ENCODE measurements at regions not wholly inside any gene's neighbourhood (a gene's known extent, or its start where the extent isn't known, plus 50 kb on each side); places are given as distances from the start of the nearest gene placed in this dataset.

GRCh38 chr2:239466061-239466754, 65.4 kb upstream of the HDAC4 start:
- Histone ChIP-seq H3K27me3 (ENCODE audit: insufficient read depth, poor library complexity, severe bottlenecking) (no peaks in the 10 kb centered on the region), H3K27ac (replicated peaks) (peak overlapping the region; percentile 67), H3K4me3 (replicated peaks; ENCODE audit: insufficient read depth, low read length) (no peak overlapping the region)
- no peak for TF ChIP-seq CTCF (IDR thresholded peaks at IDR 0.05; ENCODE audit: insufficient read depth, low read length)
- TF ChIP-seq SPI1 (IDR thresholded peaks at IDR 0.05; ENCODE audit: borderline replicate concordance, low read depth), result no peak
- no peak for TF ChIP-seq GABPA (IDR thresholded peaks at IDR 0.05; ENCODE audit: low read depth)
- TF ChIP-seq POLR2AphosphoS5 (IDR thresholded peaks at IDR 0.05; ENCODE audit: low read depth), result no peak
- TF ChIP-seq, protein P1, sequence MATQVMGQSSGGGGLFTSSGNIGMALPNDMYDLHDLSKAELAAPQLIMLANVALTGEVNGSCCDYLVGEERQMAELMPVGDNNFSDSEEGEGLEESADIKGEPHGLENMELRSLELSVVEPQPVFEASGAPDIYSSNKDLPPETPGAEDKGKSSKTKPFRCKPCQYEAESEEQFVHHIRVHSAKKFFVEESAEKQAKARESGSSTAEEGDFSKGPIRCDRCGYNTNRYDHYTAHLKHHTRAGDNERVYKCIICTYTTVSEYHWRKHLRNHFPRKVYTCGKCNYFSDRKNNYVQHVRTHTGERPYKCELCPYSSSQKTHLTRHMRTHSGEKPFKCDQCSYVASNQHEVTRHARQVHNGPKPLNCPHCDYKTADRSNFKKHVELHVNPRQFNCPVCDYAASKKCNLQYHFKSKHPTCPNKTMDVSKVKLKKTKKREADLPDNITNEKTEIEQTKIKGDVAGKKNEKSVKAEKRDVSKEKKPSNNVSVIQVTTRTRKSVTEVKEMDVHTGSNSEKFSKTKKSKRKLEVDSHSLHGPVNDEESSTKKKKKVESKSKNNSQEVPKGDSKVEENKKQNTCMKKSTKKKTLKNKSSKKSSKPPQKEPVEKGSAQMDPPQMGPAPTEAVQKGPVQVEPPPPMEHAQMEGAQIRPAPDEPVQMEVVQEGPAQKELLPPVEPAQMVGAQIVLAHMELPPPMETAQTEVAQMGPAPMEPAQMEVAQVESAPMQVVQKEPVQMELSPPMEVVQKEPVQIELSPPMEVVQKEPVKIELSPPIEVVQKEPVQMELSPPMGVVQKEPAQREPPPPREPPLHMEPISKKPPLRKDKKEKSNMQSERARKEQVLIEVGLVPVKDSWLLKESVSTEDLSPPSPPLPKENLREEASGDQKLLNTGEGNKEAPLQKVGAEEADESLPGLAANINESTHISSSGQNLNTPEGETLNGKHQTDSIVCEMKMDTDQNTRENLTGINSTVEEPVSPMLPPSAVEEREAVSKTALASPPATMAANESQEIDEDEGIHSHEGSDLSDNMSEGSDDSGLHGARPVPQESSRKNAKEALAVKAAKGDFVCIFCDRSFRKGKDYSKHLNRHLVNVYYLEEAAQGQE (IDR thresholded peaks at IDR 0.05; ENCODE audit: insufficient replicate concordance, low read depth), result no peak
- no peak for DNase-seq (ENCODE audit: low read depth in 1 of 2, low spot score in 1 of 2)

- TF ChIP-seq SPI1 (IDR thresholded peaks at IDR 0.05; ENCODE audit: borderline replicate concordance, low read depth) (no peak), POLR2AphosphoS5 (IDR thresholded peaks at IDR 0.05; ENCODE audit: low read depth) (peak; percentile 61; the same call in 1 of the 2 replicates)
- H3K27ac ChIP-seq (replicated peaks), result peak overlapping the region; percentile 67
- DNase-seq (ENCODE audit: low read depth in 1 of 2, low spot score in 1 of 2), result peak; percentile 92 to 98
Observed at GRCh38 chr2:239465017-239466001, 64.5 kb upstream of the HDAC4 start.

GRCh38 chr2:239464166-239465016, 63.6 kb upstream of the HDAC4 start:
- no peaks in the 10 kb centered on the region for H3K27me3 ChIP-seq (ENCODE audit: insufficient read depth, poor library complexity, severe bottlenecking)
- DNase-seq (ENCODE audit: low read depth in 1 of 2, low spot score in 1 of 2), result no peak
- TF ChIP-seq GABPA (IDR thresholded peaks at IDR 0.05; ENCODE audit: low read depth) (no peak), POLR2AphosphoS5 (IDR thresholded peaks at IDR 0.05; ENCODE audit: low read depth) (no peak), CTCF (IDR thresholded peaks at IDR 0.05; ENCODE audit: insufficient read depth, low read length) (no peak), SPI1 (IDR thresholded peaks at IDR 0.05; ENCODE audit: borderline replicate concordance, low read depth) (no peak)
- TF ChIP-seq, protein P1 (IDR thresholded peaks at IDR 0.05; ENCODE audit: insufficient replicate concordance, low read depth), result no peak
- H3K27ac ChIP-seq (replicated peaks), result peak overlapping the region; percentile 67
- H3K4me3 ChIP-seq (replicated peaks; ENCODE audit: insufficient read depth, low read length), result no peak overlapping the region

More at GRCh38 chr2:239465017-239466001, 64.5 kb upstream of the HDAC4 start:
- Histone ChIP-seq H3K27me3 (ENCODE audit: insufficient read depth, poor library complexity, severe bottlenecking) (no peaks in the 10 kb centered on the region), H3K4me3 (replicated peaks; ENCODE audit: insufficient read depth, low read length) (no peak overlapping the region)
